ENCODE measurements at regions not wholly inside any gene's neighbourhood (a gene's known extent, or its start where the extent isn't known, plus 50 kb on each side); places are given as distances from the start of the nearest gene placed in this dataset.

DNA sequence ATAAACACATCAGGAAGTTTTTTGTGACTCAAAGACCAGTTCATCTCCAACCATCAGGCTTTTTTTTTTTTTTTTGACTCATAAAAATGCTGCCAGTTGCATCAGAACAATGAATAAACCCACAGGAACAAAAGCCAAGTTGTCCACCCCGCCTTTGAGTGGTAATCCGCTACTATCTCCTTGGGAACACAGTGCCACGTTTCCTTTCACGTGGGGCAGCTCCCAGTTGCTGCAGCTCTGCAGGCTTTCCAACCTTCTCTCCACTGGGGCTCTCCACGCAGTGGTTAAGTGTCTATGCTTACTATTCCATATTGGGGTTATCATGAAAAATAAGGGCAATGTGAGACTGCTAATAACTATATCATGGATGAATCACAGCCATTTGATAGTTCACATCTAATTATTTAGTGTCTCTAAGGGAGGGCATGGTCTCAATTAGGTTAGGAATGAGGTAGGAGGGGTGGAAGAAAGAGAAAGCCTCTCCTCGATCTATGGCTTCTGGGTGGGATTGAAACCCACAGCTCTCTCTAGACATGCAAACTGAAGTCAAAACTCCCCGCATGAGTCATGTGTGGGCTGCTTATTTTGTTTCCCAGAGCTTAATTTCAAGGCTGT is 55.8 kb upstream of the ACTBL2 start:
- TF ChIP-seq, protein P1, sequence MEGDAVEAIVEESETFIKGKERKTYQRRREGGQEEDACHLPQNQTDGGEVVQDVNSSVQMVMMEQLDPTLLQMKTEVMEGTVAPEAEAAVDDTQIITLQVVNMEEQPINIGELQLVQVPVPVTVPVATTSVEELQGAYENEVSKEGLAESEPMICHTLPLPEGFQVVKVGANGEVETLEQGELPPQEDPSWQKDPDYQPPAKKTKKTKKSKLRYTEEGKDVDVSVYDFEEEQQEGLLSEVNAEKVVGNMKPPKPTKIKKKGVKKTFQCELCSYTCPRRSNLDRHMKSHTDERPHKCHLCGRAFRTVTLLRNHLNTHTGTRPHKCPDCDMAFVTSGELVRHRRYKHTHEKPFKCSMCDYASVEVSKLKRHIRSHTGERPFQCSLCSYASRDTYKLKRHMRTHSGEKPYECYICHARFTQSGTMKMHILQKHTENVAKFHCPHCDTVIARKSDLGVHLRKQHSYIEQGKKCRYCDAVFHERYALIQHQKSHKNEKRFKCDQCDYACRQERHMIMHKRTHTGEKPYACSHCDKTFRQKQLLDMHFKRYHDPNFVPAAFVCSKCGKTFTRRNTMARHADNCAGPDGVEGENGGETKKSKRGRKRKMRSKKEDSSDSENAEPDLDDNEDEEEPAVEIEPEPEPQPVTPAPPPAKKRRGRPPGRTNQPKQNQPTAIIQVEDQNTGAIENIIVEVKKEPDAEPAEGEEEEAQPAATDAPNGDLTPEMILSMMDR (IDR thresholded peaks at IDR 0.05; ENCODE audit: borderline replicate concordance, extremely low read depth, low read length, poor library complexity, severe bottlenecking): no peak
- no peak for TF ChIP-seq EZH2 (IDR thresholded peaks at IDR 0.05; ENCODE audit: borderline replicate concordance, low read depth, low read length, severe bottlenecking)
